Nucleus accumbens (tissue), 56 donors: ENCODE measurements at regions not wholly inside any gene's neighbourhood (a gene's known extent, or its start where the extent isn't known, plus 50 kb on each side); places are given as distances from the start of the nearest gene placed in this dataset.

Experiments used
- DNase-seq, 56 donors: peaks; one replicate each; lab custom pipeline; 2025; lab: John Stamatoyannopoulos, UW

GRCh38 chr2:234733795-234734600 is 217.8 kb upstream of the SH3BP4 start:
- DNase-seq: no peak

DNA sequence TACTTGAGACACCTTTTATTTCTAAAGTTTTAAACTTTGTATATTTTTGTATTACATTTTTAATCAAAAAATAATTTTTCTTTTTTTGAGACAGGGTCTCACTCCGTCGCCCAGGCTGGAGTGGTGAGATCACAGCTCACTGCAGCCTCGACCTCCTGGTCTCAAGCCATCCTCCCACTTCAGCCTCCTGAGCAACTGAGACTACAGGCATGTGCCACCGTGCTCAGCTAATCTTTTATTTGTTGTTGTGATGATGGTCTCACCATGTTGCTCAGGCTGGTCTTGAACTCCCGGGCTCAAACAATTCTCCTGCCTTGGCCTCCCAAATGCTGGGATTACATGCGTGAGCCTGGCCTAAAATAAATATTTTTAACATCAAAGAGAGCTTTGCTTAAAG is 218.7 kb upstream of the SH3BP4 start:
- no peak for DNase-seq

DNA sequence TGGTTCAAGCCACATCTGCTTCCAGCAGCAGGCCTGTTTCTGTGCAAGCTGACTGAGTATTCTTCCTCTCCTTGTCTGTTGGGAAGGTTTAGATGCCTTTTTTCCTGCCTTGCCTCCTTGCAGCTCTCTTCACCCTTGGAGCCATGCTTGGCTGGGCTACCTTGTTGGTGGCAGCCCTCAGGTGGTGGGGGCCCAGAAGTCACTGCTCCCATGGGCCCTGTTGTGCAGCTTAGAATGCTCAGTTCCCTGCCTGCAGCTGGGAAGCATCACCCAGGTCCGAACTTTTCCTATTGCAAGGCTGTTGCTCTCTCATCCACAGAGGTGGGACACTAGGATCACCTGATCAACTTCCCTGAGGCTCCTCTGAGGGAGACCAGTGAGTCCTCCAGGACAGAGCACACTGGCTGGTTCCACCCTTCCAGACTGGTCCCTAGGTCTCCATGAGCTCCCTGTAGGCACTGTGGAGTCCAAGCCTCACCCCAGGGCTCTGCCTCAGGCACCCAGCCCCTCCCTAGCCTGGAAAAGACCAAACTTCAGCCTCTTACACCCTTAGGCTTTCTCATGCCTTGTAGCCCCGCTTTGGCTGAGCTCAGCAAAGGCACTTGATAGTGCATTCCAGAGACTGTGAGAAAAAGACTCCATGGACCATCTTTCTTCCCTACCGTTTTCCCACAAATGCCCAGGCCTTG is 219.3 kb upstream of the SH3BP4 start:
- no peak for DNase-seq

- DNase-seq: no peak
Observed at GRCh38 chr2:234731236-234731635, 220.6 kb upstream of the SH3BP4 start.

DNA sequence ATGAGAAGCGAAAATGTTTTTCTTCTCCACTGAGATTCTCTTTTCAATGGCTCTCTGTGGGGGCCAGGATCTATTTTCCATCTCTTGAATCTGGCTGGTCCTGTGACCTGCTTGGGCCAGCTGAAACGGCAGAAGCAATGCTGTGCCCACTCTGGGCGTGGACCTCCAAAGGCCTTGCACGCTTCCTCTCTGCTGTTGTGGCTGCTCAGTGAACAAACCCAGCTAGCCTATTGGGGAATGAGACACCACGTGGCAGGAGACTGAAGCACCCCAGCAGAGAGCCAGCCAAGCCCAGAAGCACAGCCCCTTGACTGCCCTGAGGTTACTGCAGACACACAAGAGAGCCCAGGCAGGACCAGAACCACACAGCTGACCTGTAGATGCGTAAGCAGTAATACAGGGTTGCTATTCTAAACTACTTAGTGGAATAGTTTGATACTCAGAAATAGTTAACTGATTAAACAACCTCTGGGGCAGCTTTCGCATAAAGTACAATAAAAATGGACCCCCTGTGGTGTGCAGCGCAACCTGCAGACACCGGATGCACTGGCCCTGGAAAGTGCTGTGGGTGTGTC is 221.7 kb upstream of the SH3BP4 start:
- DNase-seq: no peak

- no peak for DNase-seq
Observed at GRCh38 chr2:234725528-234726264, 226.1 kb upstream of the SH3BP4 start.

GRCh38 chr2:234724850-234725249 is 227.0 kb upstream of the SH3BP4 start:
- no peak for DNase-seq

GRCh38 chr2:234723400-234723799 is 226.5 kb upstream of the ARL4C start:
- DNase-seq: no peak

GRCh38 chr2:234722176-234722575 is 225.3 kb upstream of the ARL4C start:
- DNase-seq: no peak

DNA sequence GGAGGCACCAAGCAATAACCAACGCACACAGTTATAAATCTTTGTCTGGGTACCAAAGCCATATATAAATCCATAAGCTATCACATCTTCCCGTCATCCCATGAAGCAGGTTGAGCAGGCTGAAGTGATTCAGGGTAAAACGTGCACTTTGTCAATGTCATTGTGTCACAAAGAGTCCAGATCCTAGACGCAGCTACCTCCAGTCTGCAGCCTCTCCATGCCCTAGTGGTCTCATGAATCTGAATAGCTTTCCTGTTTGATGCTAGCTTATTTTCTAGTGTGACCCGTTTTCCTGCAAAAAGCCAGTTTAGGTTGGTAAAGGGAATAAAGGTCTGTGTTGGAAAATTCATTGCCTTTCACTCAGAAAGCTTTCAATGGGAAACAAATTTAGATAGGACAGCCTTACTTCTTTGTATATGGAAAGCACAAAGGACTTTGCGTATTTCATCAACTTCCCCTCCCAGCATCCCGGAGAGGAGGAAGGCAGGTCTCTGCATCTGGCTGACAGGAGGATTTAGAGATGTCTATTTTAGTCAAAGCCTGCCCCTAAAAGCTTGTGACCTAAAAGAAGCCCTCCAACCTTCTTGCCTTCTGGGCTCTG is 222.3 kb upstream of the ARL4C start:
- DNase-seq: no peak

GRCh38 chr2:234716271-234716670 is 219.4 kb upstream of the ARL4C start:
- DNase-seq: no peak

- DNase-seq: no peak
Observed at GRCh38 chr2:234715671-234716250, 218.9 kb upstream of the ARL4C start.

GRCh38 chr2:234714711-234715110 is 217.8 kb upstream of the ARL4C start:
- DNase-seq: no peak

- no peak for DNase-seq
Observed at GRCh38 chr2:234712421-234712935, 215.6 kb upstream of the ARL4C start.

DNA sequence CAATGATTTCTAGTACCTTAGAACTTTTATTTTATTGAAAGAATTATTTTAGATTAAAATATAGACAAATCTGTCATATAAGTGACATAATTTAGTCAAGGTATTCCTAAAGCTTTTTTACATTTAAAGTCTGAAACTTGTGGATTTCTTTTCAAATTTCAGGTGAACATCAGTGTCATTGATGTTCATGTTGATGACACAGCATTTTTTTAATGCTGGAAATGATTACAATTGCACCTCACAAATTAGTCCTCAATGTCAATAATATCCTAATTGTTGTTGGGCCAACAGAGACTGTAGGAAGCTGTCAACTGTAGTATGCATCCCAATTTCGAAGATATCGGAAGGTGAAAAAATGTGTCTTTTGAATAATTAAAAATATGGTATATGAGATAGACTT is 214.4 kb upstream of the ARL4C start:
- DNase-seq: no peak

DNA sequence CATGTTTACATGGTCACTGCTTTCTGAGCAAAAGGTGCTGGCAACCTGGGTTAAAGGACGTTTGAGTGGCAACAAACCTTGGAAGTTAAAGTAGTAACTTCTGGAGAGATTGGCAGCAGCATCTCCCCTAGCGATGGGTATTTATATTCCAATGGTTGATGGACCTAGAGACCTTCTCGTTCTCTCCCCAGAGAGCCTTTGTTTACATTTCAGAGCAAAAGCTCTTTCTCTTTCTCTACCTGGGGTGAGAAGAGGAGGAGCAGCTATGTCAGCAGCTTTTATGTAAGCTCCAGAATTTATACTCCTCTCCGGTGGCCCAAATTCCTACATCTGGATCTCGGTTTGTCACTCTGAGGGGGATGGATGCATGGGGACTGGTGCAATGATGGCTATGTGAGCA is 213.7 kb upstream of the ARL4C start:
- DNase-seq: no peak

GRCh38 chr2:234710066-234710465 is 213.2 kb upstream of the ARL4C start:
- no peak for DNase-seq

- no peak for DNase-seq
Observed at GRCh38 chr2:234708717-234709116, 211.8 kb upstream of the ARL4C start.

GRCh38 chr2:234708091-234708683 is 211.3 kb upstream of the ARL4C start:
- DNase-seq: no peak

DNA sequence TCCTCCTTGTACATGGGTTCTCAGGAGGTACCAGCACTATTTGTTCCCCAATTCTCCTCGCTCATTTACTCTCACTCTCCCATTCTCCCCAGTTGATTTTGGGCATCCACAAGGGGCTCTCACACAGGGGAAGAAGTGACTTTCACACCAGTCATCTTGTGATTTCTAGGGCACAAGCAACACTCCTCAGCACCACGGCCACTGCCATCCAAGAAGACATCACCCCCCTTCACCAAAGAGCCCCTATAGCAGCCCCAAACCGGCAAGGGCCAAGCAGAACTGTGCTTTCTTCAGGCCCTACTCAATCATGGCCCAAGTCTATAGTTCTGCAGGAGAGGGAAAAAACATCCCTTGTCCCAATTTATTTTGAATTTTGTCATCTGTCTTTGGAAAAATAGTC is 209.2 kb upstream of the ARL4C start:
- no peak for DNase-seq
